Bronchial epithelial cell (primary cell): ENCODE measurements at regions not wholly inside any gene's neighbourhood (a gene's known extent, or its start where the extent isn't known, plus 50 kb on each side); places are given as distances from the start of the nearest gene placed in this dataset.
"Not testable (repeated sequence)": the region's sequence is repeated elsewhere in the genome, so short reads cannot be mapped to it uniquely, and the experiment has no call there.

Experiments
- DNase-seq: peaks from one replicate; pipeline ENCODE4 v3.0.0-alpha.2; 2010; ENCODE audit warnings: low read depth
- FAIRE-seq: peaks from 2 replicates; lab custom pipeline; 2011; peaks lifted over from hg19 to GRCh38; lab: Jason Lieb, UNC
- H3K27me3 ChIP-seq: 2 replicates; pipeline ENCODE4 v1.5.1; 2011; ENCODE audit warnings: low read length; ENCODE audit not compliant: control insufficient read depth, insufficient read depth
- H3K36me3 ChIP-seq: 2 replicates; pipeline ENCODE4 v1.5.1; 2011; ENCODE audit warnings: low read length; ENCODE audit not compliant: control insufficient read depth, insufficient read depth
- H3K4me3 ChIP-seq: 2 replicates; pipeline ENCODE4 v1.5.1; 2011; ENCODE audit warnings: mild to moderate bottlenecking, low read depth, low read length, control low read depth
- TF ChIP-seq, protein P1 (sequence below): IDR thresholded peaks from 2 replicates; pipeline ENCODE4 v1.5.1; 2011; ENCODE audit warnings: mild to moderate bottlenecking, moderate library complexity, low read length, control low read depth, inconsistent platforms; ENCODE audit not compliant: insufficient read depth, severe bottlenecking

DNA sequence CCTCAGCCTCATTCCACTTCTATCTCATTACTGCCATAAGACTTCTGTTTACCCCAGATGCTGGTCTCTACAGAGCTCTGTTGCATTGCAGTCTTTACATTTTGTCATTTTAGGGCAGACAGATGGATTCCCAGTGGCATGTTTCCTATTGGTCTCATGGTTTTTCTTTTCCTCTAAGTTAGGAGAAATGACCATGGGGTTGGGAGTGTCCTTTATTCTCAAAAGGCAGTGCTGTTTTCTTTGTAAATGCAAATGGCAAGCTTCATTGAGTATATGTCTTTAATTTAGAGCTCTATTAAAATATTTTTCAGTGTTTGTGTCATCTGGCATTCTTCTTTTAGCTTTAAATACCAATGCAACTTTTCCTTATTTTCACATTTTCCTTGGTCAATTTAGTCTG lies 57.0 kb downstream of the MSTN start:
- no peaks in the 10 kb centered on the region for H3K27me3 ChIP-seq
- FAIRE-seq, result no peak
- no peak overlapping the region for H3K4me3 ChIP-seq
- no peak for DNase-seq
- no peaks in the 10 kb centered on the region for H3K36me3 ChIP-seq
- TF ChIP-seq, protein P1, sequence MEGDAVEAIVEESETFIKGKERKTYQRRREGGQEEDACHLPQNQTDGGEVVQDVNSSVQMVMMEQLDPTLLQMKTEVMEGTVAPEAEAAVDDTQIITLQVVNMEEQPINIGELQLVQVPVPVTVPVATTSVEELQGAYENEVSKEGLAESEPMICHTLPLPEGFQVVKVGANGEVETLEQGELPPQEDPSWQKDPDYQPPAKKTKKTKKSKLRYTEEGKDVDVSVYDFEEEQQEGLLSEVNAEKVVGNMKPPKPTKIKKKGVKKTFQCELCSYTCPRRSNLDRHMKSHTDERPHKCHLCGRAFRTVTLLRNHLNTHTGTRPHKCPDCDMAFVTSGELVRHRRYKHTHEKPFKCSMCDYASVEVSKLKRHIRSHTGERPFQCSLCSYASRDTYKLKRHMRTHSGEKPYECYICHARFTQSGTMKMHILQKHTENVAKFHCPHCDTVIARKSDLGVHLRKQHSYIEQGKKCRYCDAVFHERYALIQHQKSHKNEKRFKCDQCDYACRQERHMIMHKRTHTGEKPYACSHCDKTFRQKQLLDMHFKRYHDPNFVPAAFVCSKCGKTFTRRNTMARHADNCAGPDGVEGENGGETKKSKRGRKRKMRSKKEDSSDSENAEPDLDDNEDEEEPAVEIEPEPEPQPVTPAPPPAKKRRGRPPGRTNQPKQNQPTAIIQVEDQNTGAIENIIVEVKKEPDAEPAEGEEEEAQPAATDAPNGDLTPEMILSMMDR, result no peak

DNA sequence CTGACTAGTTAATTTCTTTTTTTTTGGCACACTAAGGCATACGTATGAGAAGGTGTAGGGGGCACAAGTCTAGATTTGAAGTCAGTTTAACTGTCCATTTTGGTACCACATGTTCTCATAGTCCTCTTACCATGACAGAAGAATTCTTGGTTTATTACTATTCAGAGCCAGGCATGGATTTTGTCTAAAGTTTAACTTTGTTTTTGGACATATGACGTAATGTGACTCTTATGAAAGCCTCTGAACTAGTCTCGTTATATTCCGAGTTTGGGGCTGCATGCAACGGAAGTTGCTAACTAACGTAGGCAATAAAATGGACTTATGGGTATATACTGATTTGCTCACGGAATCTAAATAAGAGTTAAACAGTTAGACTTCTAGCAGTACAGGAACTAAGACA lies 62.9 kb downstream of the MSTN start:
- Histone ChIP-seq H3K36me3 (no peaks in the 10 kb centered on the region), H3K27me3 (no peaks in the 10 kb centered on the region), H3K4me3 (no peak overlapping the region)
- DNase-seq (no peak), FAIRE-seq (no peak)
- TF ChIP-seq, protein P1, result no peak

DNA sequence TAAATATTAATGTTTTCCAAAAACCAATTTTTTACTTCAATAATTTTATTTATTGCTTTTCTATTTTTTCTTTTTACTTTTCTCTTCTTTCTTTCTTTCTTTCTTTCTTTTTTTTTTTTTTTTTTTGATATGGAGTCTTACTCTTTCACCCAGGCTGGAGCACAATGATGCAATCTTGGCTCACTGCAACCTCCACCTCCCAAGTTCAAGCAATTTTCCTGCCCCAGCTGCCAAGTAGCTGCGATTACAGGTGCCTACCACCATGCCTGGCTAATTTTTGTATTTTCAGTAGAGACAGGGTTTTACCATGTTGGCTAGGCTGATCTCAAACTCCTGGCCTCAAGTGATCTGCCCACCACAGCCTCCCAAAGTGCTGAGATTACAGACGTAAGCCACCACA lies 63.9 kb downstream of the MSTN start:
- DNase-seq, FAIRE-seq, H3K27me3 ChIP-seq, H3K36me3 ChIP-seq, H3K4me3 ChIP-seq: not testable (repeated sequence)

DNA sequence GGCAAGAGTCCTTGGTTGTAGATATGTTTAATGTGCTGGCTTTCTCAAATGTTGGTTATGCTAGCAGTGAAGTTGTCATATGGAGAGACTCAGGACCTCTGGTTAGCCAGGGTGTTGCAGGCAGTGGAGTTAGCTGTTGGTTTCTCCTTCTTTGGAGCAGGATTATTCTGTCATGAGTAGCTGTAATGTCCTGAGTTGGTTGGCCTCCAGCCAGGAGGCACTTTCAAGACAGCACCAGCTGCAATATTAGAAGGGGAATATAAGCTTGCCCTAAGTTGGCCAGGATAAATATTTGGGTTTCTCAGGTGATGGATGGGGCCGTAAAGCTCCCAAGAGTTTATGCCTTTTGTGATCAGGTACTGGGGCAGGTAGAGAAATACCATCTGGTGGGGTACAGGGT lies 65.5 kb downstream of the MSTN start:
- Histone ChIP-seq H3K27me3 (no peaks in the 10 kb centered on the region), H3K36me3 (no peaks in the 10 kb centered on the region), H3K4me3 (no peak overlapping the region)
- TF ChIP-seq, protein P1, result no peak
- FAIRE-seq, result peak; percentile 32
- DNase-seq, result no peak

DNA sequence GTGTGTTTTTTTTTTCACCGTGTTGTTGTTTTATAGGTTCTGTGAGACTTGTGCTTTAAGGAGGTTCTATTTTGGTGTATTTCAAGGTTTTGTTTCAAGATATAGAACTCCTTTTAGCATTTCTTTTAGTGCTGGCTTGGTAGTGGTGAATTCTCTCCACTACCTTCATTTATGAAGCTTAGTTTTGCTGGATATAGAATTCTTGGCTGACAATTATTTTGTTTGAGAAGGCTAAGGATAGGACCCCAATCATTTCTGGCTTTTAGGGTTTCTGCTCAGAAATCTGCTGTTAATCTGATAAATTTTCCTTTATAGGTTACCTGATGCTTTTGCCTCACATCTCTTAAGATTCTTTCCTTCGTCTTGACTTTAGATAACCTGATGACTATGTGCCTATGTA lies 66.8 kb downstream of the MSTN start:
- Histone ChIP-seq H3K36me3 (no peaks in the 10 kb centered on the region), H3K27me3 (no peaks in the 10 kb centered on the region), H3K4me3 (no peak overlapping the region)
- FAIRE-seq, result no peak
- DNase-seq, result no peak
- TF ChIP-seq, protein P1, result no peak

DNA sequence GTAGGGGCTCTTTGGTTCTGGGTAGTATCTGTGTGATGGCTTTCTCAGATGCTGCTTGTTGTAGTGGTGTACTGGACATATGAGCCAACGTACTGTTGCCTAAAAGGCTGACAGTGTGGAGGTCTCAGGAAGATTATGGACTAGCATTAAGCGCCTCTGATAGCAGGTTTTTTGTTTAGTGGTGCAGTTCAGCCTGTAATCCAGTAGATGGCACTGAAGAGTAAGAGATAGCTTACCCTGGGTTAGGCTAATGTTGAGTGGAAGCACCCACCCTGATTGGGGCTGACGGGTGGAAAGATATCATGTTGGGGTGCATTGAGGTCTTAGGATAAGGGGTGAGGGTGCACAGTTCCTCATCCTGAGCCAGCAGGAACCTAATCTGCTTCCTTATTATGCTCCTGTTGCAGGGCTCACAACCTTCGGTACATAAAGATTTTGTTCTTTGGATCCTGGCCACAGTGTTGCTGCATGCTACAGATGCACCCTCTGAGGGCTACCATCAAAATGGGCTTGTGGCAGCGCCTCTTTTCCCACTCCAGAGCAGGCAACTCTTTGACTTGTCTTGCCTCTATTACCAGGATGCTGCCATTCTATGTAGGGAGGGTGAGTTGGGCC lies 79.6 kb downstream of the MSTN start:
- FAIRE-seq, result peak; percentile 79
- no peaks in the 10 kb centered on the region for H3K27me3 ChIP-seq
- no peak overlapping the region for H3K4me3 ChIP-seq
- TF ChIP-seq, protein P1, result peak; percentile 61
- peak; percentile 8 for DNase-seq
- H3K36me3 ChIP-seq, result no peaks in the 10 kb centered on the region
